NCI-H146 (cell line): ENCODE measurements at regions not wholly inside any gene's neighbourhood (a gene's known extent, or its start where the extent isn't known, plus 50 kb on each side); places are given as distances from the start of the nearest gene placed in this dataset.

Experiments
- DNase-seq: peaks from one replicate; lab custom pipeline; 2025; lab: John Stamatoyannopoulos, UW

DNA sequence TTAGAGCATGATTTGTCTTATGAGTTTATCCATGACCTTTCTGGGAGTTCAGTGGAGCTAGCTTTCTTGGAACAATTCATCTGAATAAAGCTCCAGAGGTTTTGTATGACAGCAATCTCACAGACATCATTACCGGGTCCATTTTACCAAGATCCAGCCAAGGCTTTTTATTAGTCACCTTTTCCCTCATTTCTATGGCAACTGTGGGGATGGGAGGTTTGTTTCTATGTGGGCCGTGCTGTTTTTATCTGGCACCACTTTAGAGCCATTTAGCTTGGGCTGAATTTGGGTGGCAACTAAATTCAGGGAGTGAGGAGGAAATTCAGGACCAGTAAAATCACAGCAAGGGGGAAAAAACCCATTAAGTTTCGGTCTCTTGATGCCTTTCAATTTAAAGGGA lies 245.7 kb downstream of the NSG2 start:
- DNase-seq: no peak

DNA sequence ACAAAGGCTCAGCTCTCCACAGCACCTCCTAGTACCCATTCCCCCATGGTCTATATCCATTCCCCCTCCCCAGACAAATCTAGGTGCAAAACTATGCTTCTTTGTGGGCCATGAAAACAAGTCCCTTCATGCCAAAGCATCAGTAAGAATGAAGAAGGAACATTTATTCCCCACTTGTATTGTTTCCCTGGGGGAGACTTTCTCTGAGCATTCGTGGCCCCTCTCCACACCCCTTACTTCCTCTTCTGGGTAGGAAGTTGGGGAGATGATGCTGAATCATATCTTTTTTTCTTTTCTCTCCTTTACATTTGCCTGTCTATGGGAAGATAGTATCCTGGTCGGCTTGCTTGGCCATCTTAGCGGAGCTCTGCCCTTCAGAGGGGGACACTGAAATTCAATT lies 246.8 kb downstream of the NSG2 start:
- DNase-seq: no peak

DNA sequence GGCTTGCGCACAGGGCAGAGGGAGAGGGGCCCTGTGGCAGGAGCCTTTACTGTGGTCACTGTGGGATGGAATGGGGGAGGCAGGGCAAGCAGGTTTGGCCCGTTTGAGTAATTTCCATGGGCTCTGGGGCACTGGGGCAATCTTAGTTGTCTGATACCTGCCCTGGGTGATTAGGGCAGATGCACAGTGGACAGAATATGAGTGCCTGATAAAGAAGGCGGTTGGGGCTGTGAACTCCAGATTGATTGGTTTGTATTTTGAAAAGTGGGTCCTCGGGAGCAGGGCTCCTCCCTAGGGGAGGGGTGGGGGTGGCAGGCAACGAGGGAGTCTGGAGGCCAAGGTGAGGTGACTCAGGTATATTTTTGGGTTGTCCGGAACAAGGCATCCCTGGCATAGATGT lies 247.5 kb downstream of the NSG2 start:
- DNase-seq: no peak

DNA sequence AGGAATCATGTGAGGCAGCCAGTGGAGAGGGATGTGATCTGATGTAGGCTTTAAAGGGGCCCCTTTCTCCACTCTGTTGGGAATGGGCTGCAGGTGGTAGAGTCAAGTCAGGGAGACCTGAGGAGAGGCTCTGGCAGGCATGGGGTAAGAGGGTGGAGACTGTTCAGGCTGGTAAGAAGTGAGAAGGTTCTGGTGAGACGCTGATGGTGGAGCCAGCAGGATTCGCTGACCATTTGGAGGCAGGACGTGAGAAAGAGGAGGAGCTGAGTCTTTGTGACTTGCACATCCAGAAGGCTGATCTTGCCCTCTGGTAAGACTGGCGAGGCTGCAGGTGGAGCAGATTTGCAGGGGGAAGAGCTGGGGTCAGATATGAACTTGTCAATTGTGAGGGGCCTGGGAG lies 248.0 kb downstream of the NSG2 start:
- no peak for DNase-seq

DNA sequence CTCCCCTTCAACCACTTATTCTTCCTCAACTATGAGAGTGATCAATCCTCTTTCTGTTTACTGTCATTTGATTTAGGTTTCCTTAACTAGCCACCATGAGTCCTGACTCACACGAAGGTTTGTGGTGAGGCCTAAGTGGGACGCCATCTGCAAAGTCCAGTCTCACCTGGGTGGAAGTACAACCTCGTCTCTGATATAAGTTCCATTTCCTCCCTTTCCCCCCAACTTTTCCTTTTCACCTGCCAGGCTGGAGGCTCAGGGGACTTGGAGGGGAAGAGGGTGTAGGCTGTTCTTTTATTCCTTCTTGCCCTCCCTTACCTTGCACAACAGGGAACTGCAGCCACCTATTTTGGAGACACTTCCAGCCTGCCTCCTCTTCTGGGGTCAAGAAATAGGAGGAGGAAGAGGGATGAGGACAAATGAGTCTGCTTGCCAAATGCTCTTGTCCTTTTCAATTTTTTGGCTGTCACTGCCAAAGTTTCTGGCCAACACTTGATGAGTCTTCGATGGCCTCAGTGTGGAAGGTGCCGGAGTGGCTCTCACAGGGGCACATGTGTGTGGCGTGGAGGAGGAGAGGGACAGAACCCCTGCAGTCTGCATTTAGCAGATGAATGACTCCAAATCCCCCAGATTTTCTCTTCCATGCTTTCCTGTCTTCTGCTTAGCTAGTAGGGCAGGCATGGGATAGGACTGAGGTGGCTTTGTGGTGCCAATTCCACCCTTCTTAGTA lies 249.6 kb downstream of the NSG2 start:
- no peak for DNase-seq

DNA sequence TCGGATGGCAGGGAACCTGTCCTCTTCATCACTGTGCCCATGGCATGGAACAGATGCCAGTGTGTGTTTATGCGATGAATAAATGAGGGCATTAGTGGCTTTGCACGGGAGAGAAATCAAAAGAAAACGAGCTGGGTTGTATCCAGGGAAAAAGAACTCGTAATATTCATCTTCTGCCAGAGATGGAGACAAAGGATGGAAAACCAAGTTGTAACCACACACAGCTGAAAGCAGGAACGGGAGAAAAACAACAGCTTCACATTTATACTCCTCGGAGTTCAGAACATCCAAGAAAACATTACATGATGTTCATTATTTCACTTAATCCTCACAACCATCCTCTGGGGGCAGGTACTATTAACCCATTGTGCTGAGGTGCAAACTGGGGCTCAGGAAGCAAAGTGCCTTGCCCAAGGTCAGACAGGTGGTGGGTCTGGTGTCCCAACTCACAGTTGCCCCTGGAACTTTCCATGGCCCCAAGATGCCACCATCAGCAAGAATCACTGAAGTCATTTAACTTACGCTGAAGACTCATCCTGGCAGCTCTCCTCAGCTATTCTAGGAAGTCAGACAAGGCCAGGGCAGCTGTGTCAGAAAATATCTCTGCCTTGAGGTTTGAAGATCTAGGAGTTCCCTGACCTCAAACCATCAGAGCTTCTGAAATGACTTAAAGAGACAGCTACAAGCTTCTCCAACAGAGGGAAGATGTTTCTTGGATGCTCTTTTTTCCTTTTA lies 250.4 kb downstream of the NSG2 start:
- no peak for DNase-seq

DNA sequence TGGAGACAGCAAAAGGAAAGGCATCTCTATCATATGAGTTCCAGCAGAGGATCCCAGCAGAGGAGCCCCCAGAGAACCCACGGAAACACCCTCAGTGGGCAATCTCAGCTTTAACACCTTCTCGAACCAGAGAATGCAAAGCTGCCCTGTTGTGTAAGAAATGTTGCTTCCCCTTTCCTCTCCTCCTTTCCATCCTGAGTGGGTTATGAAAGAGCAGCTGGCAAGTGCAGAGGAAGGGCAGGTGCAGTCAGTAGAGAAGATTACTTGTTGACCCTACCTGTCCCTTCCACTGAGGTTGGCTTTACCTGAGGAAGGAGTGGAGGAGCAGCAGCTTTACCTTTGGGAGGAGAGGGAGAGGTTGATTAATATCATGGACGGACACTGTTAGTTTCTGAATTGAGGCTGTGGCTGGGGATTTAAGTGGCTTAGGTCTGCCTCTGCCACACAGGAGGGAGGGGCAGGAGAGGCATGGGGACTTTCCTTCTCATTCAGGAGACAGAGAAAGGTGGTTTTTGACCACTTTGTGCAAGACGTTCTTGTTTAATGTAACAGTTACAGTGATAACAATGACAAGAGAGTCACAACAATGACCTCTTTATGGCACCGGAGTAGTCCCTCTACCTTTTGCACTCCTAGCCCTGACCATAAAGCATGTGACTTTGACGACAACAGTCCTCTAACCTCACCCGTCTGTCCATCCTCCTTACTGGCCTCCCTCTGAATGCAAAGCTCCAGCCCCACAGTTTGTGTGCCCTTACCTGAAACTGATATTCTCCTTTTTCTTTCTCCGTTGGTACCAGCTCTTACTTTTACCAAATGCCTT lies 254.8 kb downstream of the NSG2 start:
- DNase-seq: no peak

DNA sequence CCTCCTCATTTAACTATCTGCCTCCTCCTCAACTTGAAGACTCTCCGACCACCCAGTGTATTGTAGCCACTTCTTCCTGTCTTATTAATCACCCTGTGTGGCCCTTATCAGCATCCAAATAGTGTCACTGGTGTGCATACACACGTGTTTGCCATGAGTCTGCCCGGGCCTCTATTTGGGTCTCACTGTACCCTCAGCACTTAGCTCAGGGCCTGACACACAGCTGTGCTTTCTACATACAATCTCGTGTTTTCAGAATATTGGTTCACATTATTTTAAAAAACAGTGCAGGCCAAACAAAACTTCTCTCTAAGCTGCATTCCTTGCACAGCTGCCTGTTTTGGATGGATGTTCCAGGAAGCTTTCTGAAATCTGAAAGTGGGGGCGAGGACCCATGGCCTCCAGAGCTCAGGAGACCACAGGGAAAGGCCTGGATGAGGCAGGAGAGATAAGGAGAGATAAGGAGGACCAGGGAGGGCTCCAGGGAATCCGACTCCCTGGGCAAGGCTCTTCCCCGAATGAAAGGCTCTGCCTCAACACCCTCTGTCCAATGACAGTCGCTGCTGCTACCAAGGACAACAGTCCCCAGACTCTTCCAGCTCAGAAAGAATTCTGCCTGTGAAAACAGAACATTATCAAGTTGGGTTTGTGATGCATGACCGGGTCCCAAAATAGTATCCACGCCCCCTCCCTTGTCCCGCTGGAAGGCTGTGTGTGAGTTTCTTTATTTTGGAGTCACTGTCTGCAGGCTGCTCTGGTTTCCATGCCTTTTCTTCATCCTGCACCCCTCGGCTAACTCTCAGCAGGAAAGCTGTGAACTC lies 255.6 kb downstream of the NSG2 start:
- no peak for DNase-seq

DNA sequence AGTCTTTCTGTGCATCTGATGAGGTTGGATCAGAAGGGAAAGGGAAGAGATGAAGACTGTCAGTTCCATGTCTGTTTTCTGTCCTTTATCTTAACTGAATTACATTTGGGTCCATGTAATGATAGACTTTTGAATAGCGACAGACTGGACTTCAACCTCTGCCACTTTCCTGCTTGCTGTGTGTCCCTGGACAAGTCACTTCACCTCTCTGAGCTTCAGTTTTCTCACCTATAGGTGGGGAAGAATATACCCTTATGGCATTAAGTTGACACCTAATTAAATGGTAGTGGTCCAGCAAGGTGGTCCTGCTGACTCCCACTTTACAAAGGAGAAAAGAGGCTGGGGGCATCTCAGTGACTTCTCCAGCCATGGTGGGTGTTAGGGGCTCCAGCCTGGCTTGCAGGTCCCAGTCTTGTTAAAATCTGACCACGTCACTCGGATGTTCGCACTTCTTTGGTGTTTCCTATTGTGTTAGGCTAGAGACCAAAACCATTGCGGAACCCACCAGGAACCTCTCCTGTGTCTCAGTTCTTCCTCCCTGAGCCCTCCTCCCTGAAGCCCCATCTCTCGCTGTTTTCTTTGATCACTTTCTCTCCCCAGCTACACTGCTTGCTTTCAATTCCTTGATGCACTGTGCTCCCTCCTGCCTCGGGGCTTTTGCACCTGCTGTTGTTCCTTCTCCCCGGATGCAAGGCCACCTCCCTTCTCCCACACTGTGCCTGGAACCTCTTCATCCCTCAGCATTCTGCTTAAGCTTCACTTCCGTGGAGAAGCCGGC lies 256.5 kb downstream of the NSG2 start:
- no peak for DNase-seq

DNA sequence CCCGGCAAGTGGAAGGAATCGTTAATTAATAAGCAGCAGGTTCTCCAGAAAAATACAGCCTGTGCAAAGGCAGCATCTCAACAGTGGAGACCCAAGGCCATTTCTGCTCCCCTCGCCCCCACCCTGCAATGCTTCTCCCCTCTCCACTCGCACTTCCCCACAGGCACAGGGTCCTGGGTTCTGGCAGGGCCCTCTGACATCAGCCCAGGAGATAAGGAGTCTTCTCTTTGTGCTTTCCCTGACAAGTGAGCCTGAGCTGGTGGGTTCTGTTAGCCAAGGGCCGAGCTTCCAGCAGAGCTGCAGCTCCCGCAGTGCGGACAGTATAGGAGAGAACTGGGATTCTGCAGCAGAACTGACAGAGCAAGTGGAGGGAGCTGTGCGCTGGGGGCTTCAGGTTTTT lies 257.5 kb downstream of the NSG2 start:
- no peak for DNase-seq

DNA sequence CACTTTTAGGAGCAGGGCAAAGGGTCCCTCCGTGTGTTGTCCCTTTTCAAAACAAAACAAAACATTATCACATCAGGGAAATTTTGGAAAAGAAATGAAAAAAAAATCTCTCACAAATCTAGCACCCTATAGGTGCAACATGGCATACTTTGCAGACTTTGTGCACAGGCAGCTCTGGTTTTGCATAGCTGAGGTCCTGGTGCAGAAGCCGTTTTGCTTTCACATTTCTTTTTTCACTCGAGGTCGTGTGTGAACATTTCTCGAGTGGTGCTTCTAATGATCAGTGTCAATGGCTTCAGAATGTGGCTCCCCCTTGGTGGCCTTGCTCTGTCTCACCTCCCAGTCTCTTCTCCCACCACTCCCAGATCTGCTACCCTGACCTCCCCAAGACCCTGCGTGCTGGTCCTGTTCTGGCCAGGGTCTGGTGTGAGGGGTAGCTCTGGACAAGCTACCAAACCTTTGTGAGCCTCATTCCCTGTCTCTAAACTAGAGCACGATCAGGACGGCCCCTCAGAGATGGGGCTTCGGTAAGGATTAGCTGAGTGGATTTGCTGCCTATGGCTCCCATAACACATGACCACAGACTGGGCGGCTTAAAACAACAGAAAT lies 258.0 kb downstream of the NSG2 start:
- no peak for DNase-seq

DNA sequence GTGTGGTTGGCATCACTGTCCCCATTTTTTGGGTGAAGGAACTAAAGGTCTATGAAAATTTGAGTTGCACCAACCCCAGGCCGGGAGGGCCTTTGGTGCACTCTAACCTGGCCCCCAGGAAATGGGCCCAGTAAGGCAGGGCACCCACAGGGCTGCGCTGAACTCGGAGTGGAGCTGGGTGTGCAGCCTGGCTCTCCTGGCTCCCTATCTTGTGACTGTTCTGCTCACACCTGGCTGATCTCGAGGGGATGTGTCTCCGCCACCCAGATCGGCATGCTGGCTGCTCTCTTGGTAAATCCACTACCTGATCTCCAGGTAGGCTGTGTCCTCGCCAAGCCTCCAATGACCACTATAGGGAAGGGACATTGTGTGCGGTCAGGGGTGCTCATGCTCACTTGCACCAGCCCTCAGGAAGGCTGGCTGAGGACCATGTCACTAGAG lies 259.8 kb downstream of the NSG2 start:
- no peak for DNase-seq

DNA sequence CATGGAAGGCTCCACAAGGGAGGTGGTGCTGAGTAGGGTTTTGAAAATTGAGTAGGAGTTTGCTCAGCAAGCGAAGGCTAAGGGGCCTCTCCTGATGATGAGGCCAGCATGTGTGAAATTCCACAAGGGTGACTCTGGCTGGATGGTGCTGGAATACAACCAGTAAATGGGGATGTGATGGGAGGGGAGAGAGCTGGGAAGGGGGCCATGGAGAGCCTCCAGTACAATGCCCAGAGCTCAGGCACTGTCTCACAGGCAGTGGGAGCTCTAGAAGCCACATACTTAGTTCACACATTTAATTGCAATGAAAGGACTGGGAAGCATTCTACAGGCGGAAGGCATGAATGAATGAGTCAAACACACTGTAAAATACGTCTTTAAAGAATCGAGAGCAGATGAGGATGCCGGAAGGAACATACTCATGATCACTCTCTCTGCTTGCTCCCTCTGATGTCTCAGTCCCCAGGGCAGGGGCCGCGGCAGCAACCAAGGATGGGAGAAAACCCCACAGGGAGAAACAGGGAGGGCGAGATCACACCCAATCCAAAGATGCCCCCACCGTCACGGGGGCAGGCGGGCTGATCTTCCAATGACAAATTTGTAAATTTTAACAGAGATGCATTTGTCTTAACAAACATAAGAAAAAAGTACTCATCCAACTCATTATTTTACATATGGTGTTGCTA lies 261.0 kb downstream of the NSG2 start:
- DNase-seq: no peak

DNA sequence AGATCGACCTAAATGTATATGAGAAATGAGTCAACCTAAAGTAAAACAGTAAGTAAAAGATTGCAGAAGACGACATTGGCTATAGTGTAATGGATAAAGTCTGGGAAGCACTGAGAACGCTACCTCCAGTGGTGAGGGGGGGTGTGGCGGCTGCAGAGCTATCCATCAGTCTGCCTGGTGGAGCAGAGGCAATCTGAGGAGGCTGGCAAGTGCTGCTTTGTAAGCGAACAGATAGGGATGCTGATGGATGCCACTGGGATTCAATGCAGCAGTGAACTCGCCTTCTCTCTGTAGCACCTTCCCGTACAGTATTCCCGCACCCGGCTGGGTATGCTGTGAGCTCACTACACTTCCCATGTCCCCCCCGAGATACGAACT lies 261.5 kb downstream of the NSG2 start:
- DNase-seq: no peak

DNA sequence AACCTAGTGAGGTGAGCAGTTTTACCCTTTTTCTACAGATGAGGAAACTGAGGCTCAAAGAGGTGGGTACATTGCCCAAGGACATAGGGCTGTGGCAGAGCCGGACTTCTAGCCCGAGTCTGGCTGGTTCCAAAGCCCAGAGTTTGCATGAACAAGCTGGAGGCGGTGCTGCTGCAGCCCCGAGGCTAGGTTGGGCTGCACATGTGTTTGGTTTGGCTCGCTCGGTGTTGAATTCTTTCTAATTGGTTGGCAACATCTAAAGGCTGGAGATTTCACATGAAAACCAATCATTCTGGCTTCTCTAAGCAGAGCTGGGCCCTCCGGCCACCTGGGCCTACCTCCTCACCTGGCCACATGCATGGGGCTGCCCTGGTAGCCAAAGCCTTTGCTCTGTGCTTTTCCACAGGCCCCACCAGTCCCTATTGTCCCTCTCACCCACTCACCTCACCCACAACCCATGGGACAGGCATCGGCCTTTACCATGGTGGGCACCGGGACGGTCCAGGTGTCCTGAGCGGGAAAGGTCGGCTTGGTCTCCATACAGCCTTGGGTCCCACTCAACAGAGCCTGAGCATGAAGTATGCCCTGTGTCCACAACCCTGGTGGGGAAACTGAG lies 262.3 kb downstream of the NSG2 start:
- no peak for DNase-seq

DNA sequence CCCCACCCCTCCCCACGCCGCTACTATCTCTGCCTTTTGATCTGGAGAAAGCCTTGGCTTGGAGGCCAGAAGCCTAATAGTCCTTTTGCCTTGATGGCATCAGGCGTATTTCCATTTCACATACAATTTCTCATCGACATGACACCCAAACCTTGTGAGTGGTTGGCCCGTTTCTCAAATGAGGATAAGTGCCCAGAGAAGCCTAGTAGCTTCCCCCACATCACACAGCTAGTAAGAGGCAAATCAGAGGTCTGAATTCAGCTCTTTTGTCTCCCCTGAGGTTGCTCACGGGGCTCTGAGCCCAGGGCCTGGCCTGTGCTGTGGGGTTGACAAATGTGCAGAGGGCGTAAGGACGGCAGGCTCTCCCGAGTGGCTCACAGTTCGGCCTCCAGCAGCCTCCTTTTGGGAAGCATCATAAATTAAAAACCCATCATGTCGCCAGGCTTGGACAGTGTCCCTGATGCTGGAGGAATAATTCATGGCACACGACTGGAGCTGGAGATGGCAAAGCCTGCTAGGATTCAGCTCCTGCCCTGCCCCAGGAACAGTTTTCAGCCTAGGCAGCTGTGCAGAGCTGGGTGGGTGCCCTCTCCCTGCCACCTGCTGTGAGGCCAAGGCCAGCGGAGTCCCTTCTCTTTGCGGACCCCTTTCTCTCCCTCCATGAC lies 263.8 kb downstream of the NSG2 start:
- no peak for DNase-seq

DNA sequence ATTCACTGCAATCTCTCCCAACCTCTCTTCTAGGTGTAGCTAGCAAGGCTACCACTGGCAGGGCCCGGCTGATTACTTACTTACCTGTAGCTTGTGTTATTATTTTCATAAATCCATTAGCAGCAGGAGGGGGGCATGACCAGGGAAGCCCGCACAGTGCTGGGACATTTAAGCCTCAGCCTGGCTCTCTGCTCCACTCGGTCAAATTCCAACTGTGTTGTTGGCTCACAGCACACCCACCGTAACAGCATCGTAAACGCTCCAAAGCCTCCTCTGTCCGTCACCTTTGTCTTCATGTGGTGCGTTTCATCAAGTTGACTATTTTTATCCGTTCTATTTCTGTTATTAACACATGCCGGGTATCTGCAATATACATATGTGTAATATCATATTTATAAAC lies 264.7 kb downstream of the NSG2 start:
- no peak for DNase-seq

DNA sequence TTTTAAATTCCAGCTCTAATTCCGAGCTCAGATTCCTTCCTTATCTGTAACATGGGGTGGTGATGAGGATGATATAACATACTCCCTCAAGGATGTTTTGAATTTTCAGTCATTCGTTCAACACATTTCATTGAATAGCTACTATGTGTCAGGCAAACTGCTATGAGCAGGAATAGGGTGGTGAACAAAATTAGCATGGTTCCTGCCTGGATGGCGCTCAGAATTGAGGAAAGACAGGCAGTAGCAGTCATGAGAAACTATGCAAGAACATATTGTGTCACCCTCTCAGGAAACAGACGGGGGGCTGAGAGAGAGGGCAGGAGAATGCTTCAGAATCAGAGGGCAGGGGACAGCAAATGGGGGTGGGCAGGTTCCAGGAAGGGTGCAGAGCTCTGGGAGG lies 265.2 kb downstream of the NSG2 start:
- DNase-seq: no peak

DNA sequence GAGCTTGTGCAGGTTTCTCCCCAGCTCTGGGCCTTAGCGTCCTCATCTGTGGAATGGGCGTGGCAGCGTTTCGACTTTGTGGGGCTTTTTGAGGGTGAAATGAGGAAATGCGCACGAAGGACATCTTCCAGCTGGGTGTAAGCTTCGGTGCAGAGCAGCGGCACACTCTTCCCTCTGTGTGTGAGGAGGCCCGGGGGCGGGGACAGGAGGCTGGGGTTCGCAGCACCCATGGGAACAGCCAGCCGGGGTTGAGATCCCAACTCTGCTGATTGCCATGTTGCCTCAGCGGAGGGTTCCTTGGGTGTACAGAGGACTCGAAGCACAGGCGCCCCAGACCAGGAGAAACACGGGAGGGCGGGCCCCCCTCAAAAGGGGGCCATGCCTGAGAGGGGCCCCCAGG lies 265.6 kb downstream of the NSG2 start:
- DNase-seq: no peak
